Stromal cell of bone marrow (primary cell): ENCODE measurements at regions not wholly inside any gene's neighbourhood (a gene's known extent, or its start where the extent isn't known, plus 50 kb on each side); places are given as distances from the start of the nearest gene placed in this dataset.
"Not testable (repeated sequence)": the region's sequence is repeated elsewhere in the genome, so short reads cannot be mapped to it uniquely, and the experiment has no call there.

ENCODE experiments used
- DNase-seq: peaks from one replicate; pipeline ENCODE4 v3.0.0-alpha.2; 2012; ENCODE audit warnings: low read depth

DNA sequence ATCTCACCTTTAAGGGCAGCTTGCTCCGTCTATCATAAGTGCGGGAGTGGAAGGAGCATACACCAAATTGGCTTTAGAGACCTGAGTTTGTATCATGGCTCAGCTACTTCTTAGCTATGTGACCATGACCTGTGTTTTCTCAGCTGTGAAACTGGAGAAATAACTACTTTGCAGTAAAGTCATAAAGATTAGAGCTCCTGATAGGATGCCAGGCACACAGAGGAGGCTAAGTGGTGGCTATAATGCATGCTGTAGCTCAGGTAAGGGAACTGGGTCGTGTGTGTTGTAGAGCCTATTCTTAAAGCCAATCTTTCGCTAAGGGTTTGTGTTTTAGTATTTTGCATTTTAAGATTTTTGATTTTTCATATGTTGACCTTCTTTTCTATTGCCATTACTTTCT, 451.5 kb upstream of the MAN1A1 start:
- no peak for DNase-seq

DNA sequence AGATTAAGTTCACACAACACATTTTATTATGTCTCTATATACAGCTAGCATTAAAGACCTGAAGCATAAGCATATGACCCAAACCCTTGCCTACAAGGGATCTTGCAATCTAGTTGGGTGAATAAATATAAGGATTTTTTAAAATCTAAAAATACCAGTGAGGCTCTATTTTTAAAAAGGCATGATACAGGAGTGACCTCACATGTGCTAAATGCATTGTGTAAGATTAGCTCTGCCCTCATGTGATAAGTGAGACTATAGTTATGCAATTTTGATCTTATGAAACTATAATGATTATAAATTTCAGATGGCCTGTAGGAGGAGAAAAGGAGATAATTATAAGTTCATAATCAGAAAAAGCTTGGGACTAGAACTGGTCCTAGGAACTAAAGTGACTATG, 451.0 kb upstream of the MAN1A1 start:
- no peak for DNase-seq

DNA sequence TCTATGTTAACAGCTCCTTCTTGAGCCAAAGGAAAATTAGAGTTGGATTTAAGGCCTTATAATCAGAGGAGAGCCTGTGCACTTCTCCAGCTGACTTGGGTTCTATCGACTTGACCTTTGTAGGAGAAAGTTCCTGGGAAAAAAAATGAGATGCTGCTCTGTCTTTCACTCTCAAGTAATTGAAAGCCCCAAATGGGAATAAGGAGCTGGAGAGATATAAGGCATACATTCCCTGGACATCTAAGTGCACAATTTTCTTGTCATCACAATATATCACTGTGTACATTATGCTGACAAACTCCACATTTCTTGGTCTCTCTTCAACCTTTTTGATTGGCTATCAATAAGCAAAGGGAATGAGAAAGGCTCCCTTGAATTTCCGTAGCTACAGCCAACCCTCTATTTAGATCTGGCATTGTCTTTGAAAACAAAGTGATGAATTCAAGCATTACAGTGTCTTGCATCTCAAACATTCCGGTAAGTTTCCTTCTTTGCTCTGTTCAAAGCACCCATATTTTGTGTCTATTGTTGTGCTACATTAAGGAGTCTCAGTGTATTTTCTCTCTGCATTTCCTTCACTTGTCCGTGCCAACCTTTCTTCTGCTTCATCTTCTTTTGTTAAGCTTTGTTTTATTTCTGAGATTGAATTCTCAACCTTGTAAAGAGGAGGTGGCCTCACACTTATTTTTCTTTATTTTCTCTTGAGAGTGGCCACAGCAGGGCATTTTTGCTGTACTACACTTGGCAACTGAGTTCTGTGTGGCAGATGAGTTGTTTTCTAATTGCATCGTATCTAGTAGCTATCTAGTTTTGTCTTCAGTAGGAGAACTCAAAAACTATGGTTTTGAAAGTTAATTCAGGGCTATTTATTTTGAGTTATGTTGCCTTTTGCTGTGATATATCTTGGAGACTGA, 450.3 kb upstream of the MAN1A1 start:
- DNase-seq = no peak

DNA sequence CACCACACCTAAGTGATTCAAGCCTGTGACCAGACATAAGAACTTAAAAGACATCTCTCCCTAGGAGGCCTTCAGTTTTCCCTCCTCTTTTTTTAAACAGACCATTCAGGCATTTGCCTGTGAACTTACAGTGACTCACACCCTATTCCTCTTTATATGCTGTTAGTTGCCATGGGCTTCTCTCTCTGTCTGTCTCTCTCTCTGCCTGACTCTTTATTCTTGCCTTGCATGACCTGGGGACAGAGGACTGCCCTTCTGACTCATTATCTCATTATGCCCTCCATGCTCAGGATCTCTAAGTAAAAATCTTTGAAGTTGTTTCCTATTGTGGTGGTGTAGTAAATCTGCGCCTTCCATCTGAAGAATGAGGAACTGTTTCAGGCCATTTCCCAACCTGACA, 442.2 kb upstream of the MAN1A1 start:
- DNase-seq = no peak

DNA sequence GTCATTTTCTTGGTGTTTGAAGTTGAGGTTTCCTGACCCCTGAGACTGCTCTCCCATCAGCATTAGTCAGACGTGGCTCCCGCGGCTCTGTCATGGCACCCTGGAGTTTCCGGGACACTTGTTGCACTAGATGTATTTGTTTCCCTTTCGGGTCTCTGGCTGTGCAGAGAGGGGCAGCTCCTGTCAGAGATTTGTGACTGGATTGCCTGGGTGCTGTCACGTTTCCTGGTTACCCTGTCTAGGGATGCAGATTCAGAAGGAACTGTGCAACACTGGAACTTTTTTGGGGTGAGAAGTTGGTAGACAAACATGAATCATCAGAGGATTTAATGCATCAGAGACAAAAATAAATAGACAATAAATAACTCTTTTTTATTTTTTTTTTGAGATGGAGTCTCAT, 431.8 kb upstream of the MAN1A1 start:
- DNase-seq = no peak

DNA sequence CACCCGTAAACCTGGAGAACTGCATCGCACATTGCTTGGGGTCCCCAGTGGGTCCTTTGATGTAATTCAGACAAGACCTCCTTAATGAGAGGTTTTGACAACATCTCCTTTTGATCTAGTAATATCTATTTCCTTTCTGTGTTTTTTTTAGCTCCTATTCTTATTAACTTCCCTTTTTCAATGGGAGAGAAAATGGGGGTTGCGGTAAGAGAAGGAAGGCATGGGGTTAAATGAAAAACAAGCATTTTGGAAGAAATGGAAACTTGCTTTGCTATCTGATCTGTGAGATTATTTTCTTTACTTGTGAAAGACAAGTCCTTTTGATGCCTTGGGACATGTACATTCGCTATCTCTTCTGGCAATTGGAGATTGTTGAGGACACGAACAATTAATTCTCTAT, 418.6 kb upstream of the MAN1A1 start:
- no peak for DNase-seq

DNA sequence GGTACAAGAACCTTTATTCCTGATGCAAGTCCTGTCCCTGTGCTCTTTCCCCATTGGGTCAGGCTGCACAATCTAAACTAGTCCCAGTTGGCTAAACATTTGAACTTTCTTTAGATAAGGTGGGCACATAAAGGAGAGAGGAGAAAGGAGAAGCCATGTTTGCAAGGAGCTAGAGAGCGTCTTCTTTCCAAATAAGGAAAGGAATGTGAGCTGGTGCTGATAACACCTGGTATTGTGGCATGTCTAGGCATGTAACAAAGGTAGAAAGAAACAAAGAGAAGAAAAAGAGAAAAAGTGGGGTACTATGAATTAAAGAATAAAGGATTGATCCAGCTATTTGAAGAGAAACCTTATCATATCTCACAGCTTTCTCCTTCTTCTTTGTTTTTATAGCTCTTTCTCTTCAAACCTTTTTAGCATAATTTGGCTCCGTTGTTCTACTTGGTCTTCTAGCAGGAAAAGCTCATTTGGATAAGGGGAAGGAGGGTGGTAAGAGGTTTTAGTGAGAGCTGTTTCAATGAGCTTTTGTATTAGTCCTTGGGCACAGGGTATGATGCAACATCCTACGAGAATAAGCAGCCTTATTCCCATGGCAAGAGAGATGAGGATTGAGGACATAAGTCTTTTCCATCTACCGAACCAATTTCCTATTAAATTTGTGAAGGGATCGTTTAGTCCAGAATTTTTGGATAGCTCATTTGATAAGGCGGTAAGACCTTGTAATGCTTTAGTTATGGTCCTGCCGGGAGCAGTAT, 415.5 kb upstream of the MAN1A1 start:
- DNase-seq = no peak

DNA sequence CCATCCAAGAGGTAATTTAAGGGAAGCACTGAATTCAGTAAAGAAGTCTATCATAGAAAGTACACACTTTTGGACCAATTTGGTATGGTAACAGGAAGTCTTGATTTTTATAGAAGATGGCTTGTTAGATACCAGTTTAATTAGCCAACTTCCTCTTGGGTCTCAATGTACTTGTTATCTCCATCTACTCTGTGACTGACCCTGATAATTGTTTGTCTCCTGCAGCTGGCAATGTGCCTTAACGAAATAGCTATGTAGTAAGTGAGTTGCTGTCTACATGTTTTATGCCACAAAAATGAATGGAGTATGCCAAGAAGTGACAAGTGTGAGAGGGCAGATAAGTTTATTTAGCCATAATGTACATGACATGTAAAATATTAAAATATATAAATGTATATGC, 410.5 kb upstream of the MAN1A1 start:
- DNase-seq = no peak

DNA sequence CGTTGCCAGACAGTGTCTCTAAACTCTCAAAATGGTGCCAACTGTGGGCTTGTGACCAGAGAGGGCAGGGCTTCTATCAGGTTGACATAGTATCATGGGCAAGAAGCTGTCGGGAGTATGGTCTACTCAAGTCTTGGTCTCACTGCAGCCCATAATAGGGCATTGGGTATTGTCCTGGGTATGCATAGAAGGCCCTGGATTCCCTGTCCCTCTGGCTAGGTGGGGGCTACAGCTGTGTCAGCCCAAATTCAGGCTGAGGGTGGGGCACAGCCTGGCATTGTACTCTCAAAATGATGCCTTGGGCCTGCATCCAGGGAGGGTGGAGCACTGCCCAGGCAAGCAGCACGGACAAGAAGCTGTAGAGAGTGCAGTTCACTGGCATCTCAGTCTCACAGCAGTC, 408.8 kb upstream of the MAN1A1 start:
- no peak for DNase-seq

DNA sequence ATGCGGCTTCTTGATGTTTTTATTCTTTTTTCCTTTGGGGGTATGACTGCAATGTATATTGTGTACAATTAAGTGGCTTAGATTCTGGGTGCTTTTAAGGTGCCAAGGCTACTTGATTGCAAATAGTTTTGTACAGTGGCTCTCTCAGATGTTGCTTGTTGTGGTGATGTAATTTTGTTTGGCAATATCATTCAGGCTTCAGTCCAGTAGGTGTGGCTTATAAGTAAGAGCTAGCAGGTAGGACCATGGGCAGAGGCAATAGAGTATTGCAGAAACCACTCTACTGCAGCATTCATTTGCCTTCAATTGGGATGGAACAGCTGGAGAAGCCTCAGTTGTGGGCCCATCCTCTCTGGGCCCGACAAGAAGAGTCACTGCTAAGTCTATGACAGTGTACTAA, 407.9 kb upstream of the MAN1A1 start:
- DNase-seq = no peak

DNA sequence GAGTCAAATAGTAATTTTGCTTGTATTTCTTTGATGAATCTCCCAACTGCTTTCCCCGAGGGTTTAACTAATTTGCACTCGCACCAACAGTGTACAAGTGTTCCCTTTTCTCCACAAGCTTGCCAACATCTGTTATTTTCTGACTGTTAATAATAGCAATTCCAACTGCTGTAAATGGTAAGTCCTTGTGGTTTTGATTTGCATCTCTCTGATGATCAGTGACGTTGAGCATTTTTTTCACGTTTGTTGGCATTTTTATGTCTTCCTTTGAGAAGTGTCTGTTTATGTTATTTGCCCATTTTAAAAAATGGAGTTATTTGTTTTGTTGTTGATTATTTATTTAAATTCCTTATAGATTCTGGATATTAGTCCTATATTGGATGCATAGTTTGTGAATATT, 399.8 kb upstream of the MAN1A1 start:
- no peak for DNase-seq

DNA sequence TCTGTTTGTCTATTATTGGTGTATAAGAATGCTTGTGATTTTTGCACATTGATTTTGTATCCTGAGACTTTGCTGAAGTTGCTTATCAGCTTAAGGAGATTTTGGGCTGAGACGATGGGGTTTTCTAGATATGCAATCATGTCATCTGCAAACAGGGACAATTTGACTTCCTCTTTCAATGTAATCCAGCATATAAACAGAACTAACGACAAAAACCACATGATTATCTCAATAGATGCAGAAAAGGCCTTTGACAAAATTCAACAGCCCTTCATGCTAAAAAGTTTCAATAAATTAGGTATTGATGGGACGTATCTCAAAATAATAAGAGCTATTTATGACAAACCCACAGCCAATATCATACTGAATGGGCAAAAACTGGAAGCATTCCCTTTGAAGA, 399.0 kb upstream of the MAN1A1 start:
- DNase-seq = not testable (repeated sequence)

DNA sequence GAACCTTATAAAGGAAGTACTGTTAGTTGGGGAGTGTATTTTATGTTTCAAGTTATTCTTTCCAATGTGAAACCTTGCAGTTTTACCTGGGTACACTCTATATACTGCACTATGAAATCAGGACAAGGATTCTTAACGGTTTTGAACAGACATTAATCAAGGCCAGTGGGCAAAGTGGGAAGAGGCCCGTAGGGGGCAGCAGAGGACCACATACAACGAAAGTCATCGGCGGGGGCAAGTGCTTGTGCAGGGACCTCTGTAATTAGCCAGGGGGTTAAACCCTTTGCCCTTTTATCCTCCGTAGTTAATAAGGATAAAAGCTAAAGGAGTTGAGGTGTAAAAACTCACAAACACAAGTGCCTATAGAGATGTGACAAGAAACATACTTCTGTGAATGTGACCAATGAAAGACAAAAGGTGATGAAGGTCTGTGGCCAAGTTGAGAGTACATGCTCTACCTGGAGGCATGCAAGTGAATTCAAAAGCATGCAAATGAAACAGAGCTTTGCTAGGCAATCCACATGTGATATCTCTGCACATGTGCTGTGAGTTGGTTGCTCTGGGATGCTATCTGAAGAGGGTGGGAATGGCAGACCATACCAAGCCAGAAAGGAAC, 392.7 kb upstream of the MAN1A1 start:
- DNase-seq = peak; percentile 17

DNA sequence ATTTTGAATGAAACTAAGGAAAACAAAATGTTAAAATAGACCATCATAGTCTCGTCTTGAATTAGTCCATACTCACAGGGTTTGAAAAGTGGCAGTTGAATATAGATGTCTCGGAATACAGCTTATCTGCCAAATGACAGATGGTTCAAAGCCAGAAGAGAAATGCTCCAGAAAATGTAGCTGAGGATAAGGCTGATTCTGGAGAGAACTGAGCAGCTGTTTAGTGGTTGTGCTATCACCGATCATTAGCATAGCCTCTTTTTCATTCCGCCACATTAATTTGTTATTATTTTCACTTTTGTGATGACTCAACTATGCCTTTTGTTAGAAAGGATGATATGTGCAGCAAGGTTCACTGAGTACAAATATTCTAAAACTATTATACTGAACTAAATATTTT, 390.2 kb upstream of the MAN1A1 start:
- DNase-seq = no peak

DNA sequence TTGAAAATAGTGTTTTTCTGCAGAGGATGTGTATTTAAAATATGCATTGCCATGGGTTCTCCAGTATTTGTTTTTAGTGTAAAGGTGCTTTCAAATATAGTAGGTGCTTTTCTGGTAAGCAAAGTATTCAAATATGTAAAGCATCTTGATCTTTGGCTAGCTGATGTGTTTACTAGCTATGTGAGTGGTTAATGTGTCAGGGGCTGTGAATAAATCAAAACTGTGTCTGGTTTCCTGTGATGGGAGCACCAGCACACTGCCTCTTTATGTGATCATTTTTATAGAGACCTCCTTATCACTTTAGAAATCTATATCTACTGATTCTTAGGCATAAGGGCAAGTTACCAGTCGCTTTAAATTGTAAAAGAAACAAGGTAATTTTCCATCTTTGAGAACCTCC, 388.9 kb upstream of the MAN1A1 start:
- DNase-seq = no peak

DNA sequence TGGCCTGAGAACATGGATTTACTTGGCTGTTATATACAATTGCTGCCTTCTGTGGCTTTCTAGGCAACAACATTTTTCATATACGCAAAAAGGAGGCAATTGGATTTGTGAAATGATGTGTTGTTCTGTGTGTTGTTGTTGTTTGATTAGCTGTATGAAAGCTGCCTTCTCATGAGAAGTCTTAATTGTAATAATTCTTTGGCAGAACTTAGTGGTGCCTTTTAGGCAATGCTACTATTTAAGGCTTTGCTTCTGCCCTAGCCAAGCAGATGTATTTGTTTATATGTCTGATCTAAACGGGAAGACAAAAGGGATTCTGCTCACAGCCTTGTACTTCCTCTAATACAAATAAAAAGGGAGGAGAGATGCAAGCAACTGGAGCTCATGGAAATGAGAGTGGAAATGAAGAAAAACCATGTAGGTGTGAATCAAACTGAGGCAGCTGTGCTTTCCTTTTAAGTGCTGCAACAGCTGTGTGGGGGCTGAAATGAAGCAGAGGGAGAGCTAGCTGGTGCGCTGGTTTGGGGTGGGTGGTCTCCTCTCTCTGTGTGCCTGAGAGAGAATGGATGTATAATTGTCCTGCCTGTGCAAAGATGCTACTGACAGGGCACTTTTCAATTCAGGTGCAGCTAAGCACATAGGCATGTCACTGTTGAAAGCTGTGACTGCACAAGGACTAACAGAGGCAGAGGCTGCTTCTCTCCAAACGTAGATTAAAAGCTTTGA, 386.9 kb upstream of the MAN1A1 start:
- DNase-seq = no peak

DNA sequence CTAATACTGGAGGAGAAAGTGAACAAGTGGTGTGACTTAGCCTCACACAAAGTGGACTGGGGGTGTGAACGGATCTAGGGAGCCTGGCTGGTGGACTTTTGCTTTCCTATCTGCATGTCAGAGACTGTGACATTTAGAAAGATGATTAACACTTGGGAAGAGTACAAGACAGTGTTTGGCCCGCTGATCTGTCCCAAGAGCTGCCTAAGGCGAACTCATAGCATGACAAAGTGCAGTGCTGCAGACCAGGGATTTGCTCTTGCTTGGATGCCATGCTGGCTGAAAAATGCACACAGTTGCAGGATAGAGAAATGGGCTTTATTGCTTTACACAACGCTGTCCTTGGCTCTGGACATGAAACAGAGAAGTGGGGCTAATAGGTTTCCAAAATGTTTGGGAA, 386.0 kb upstream of the MAN1A1 start:
- DNase-seq = no peak

DNA sequence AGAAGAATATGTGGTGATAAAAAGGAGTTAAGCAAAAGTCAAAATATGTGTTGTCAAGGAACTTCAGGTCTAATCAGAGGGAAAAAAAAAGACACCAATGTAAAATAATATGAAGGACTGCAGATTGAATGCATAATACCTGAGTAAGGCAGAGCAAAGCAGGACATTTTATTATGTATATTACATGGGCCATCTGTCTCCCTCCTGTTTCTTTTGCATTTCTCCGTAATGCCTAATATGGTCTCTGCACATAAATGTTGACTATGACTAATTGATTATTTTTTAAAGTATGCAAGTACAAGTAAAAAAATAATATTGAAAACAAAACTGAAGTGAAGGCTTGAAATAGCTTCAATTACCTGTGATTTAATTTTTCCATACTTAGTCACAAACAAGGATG, 384.7 kb upstream of the MAN1A1 start:
- DNase-seq = no peak

DNA sequence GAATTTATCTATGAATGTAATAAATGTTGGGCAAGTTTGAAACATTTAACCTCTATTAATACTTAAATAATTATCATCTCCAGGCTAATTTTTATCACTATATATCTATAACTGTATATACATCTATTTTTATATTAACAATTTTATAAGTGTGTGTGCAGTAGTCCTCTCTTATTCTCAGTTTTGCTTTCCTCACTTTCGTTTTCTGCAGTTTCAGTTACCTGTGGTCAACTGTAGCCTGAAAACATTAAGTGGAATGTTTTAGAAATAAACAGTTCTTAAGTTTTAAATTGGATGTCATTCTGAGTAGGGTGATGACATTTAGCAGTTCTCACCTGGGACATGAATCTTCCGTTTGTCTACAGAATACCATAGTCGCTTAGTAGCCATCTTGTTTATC, 379.4 kb upstream of the MAN1A1 start:
- no peak for DNase-seq

DNA sequence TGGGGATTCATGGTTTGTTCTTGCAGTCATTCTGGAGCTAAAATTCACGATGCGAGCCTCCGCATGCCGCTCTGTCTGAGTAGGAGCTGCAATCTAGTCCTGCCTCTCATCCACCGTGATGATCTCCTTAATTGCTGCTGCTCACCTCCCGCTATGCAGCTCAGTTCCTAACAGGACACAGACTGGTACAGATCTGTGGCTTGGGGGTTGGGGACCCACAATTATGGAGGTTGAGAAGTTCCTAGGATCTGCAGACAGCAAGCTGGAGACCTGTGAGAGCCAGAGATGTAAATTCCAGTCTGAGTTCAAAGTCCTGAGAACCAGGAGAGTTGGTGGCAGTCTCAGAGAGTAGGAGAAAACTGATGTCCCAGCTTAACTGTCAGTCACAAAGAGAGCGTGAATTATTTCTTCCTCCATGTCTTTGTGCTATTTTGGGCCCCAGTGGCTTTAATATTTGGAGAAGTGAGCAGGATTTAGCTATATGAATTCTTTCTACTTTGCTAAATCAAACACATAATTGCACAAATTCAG, 378.7 kb upstream of the MAN1A1 start:
- no peak for DNase-seq

DNA sequence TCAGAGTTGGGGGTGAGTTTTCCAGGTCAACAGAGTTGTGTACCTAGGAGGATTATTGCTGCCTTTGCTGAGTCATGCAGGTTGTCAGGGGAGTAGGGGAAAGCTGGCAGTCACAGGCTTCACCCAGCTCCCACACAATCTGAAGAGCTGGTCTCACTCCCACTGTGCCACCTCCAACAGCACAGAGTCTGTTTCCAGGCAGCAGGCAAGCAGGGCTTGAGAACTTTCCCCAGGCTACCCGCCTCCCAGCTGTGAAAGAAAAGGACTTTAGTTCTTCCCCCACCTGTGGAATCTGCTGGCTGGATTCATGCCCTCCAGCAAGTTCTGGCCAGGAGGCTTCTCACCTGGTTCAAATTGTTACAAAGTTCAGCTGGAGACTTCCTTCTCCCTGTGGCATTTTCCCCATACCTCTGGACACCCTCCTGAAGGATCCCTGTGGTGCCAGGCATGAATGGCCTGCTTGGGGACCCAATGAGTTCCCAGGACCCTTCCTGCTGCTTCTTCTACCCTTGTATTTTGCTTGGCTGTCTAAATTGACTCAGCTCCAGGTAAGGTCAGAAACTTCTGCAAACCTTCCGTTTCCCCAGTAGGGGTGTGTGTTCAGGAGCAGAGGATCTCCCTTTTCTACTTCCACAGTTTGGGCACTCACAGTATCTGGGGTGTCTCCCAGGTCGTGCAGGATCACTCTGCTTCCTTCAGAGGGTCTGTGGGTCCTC, 378.1 kb upstream of the MAN1A1 start:
- DNase-seq = no peak
